SW480 (cell line): ENCODE measurements at regions not wholly inside any gene's neighbourhood (a gene's known extent, or its start where the extent isn't known, plus 50 kb on each side); places are given as distances from the start of the nearest gene placed in this dataset.
"Not testable (repeated sequence)": the region's sequence is repeated elsewhere in the genome, so short reads cannot be mapped to it uniquely, and the experiment has no call there.

Experiments
- DNase-seq: peaks from one replicate; pipeline ENCODE4 v3.0.0-alpha.2; 2016; ENCODE audit warnings: low spot score

- DNase-seq = no peak
These were observed 128.7 kb downstream of the CEP120 start for GRCh38 chr5:123294544-123294943.

- no peak for DNase-seq
These were observed 134.0 kb downstream of the CEP120 start for GRCh38 chr5:123289210-123289609.

GRCh38 chr5:123287881-123288280, 135.3 kb downstream of the CEP120 start:
- DNase-seq = no peak

GRCh38 chr5:123286891-123287290, 136.3 kb downstream of the CEP120 start:
- DNase-seq = no peak

GRCh38 chr5:123285122-123286023, 137.8 kb downstream of the CEP120 start:
- no peak for DNase-seq

- DNase-seq = no peak
These were observed 139.7 kb downstream of the CEP120 start for GRCh38 chr5:123283499-123283898.

- no peak for DNase-seq
These were observed 140.2 kb downstream of the CEP120 start for GRCh38 chr5:123283031-123283430.

GRCh38 chr5:123282444-123282843, 140.8 kb downstream of the CEP120 start:
- no peak for DNase-seq

GRCh38 chr5:123280854-123281253, 142.3 kb downstream of the CEP120 start:
- not testable (repeated sequence) for DNase-seq

GRCh38 chr5:123279136-123279535, 144.1 kb downstream of the CEP120 start:
- DNase-seq = no peak

- DNase-seq = peak; percentile 8
These were observed 144.9 kb downstream of the CEP120 start for GRCh38 chr5:123278284-123278683.

- no peak for DNase-seq
These were observed 149.2 kb downstream of the CEP120 start for GRCh38 chr5:123273984-123274383.

- DNase-seq = no peak
These were observed 150.1 kb downstream of the CEP120 start for GRCh38 chr5:123273095-123273494.

- no peak for DNase-seq
These were observed 153.4 kb downstream of the CEP120 start for GRCh38 chr5:123269851-123270250.

GRCh38 chr5:123269436-123269835, 153.8 kb downstream of the CEP120 start:
- no peak for DNase-seq

GRCh38 chr5:123266365-123266764, 156.8 kb downstream of the CEP120 start:
- DNase-seq = no peak

GRCh38 chr5:123265551-123265950, 157.7 kb downstream of the CEP120 start:
- no peak for DNase-seq

GRCh38 chr5:123264394-123264793, 158.8 kb downstream of the CEP120 start:
- no peak for DNase-seq

GRCh38 chr5:123263859-123264258, 159.3 kb downstream of the CEP120 start:
- no peak for DNase-seq

- DNase-seq = no peak
These were observed 160.9 kb downstream of the CEP120 start for GRCh38 chr5:123262216-123262823.

- DNase-seq = no peak
These were observed 161.5 kb downstream of the CEP120 start for GRCh38 chr5:123261752-123262151.

GRCh38 chr5:123249446-123249845, 160.4 kb downstream of the PRDM6 start:
- no peak for DNase-seq

- DNase-seq = no peak
These were observed 156.6 kb downstream of the PRDM6 start for GRCh38 chr5:123245689-123246088.
